Endodermal cell (in vitro differentiated cells): ENCODE measurements at regions not wholly inside any gene's neighbourhood (a gene's known extent, or its start where the extent isn't known, plus 50 kb on each side); places are given as distances from the start of the nearest gene placed in this dataset.

ENCODE experiments used
- DNase-seq: peaks from one replicate; pipeline ENCODE4 v3.0.0-alpha.2; 2017
- H3K27ac ChIP-seq: 2 replicates; pipeline ENCODE4 v1.5.1; 2013; ENCODE audit warnings: mild to moderate bottlenecking, low read depth, low read length, moderate library complexity
- H3K27me3 ChIP-seq: 2 replicates; pipeline ENCODE4 v1.6.1; 2013; ENCODE audit warnings: mild to moderate bottlenecking, low read length, moderate library complexity; ENCODE audit not compliant: insufficient read depth, control insufficient read depth, poor library complexity, severe bottlenecking
- H3K36me3 ChIP-seq: 2 replicates; pipeline ENCODE4 v1.7.0; 2013; ENCODE audit warnings: mild to moderate bottlenecking, low read length, moderate library complexity; ENCODE audit not compliant: control insufficient read depth, insufficient read depth
- H3K4me1 ChIP-seq: one replicate; pipeline ENCODE4 v1.7.0; 2013; ENCODE audit warnings: low read length; ENCODE audit not compliant: control insufficient read depth, insufficient read depth
- H3K4me3 ChIP-seq: 2 replicates; pipeline ENCODE4 v1.5.1; 2013; ENCODE audit warnings: mild to moderate bottlenecking, low read length, moderate library complexity
- H3K9ac ChIP-seq: 2 replicates; pipeline ENCODE4 v1.6.1; 2013; ENCODE audit warnings: mild to moderate bottlenecking, low read length, moderate library complexity; ENCODE audit not compliant: poor library complexity, severe bottlenecking; ENCODE audit errors: extremely low read depth
- H3K9me3 ChIP-seq: 2 replicates; pipeline ENCODE4 v1.6.1; 2013; ENCODE audit warnings: mild to moderate bottlenecking, low read length, moderate library complexity; ENCODE audit not compliant: control insufficient read depth
- H3K27ac Mint-ChIP-seq: 2 replicates; pipeline ENCODE4 v1.8.0; 2020; ENCODE audit warnings: mixed read lengths
- H3K27me3 Mint-ChIP-seq: 2 replicates; pipeline ENCODE4 v1.8.0; 2021; ENCODE audit warnings: mild to moderate bottlenecking, mixed read lengths; ENCODE audit not compliant: insufficient read depth
- H3K36me3 Mint-ChIP-seq: 2 replicates; pipeline ENCODE4 v1.8.0; 2020; ENCODE audit warnings: low read depth, mixed read lengths
- H3K4me1 Mint-ChIP-seq: 2 replicates; pipeline ENCODE4 v1.8.0; 2020; ENCODE audit warnings: mixed read lengths
- H3K4me3 Mint-ChIP-seq: 2 replicates; pipeline ENCODE4 v1.8.0; 2020; ENCODE audit warnings: mild to moderate bottlenecking, moderate library complexity, mixed read lengths
- H3K9me3 Mint-ChIP-seq: 2 replicates; pipeline ENCODE4 v1.8.0; 2020; ENCODE audit warnings: mild to moderate bottlenecking, mixed read lengths
- CTCF ChIP-seq: fragments of 200-600 bp; sonication (generic); conservative IDR thresholded peaks from 2 replicates; pipeline ENCODE4 v1.5.0; 2021; ENCODE audit warnings: antibody characterized with exemption, mild to moderate bottlenecking
- WGBS, 2 experiments: methylation state at CpG; one replicate each; pipeline versions ENCODE4 v1.1.5 to v1.1.7; 2013; ENCODE audit warnings: missing lambda C conversion rate in 2 of 2, mixed read lengths in 1 of 2; ENCODE audit not compliant: insufficient coverage in 1 of 2, insufficient read length in 1 of 2; 5-methylcytosine and 5-hydroxymethylcytosine counted together

GRCh38 chr15:78695046-78695671, 54.1 kb upstream of the CHRNB4 start:
- Mint-ChIP-seq H3K27ac (no peak overlapping the region), H3K4me3 (no peak overlapping the region), H3K27me3 (no peaks in the 10 kb centered on the region), H3K9me3 (no peaks in the 10 kb centered on the region), H3K4me1 (peaks cover 18% of the 10 kb centered on the region), H3K36me3 (no peaks in the 10 kb centered on the region)
- DNase-seq: no peak
- Histone ChIP-seq H3K4me1 (no peaks in the 10 kb centered on the region), H3K27ac (no peak overlapping the region), H3K27me3 (no peaks in the 10 kb centered on the region), H3K36me3 (no peaks in the 10 kb centered on the region), H3K9me3 (no peaks in the 10 kb centered on the region), H3K9ac (no peak overlapping the region), H3K4me3 (no peak overlapping the region)
- no peak for TF ChIP-seq CTCF

- Mint-ChIP-seq H3K9me3 (no peaks in the 10 kb centered on the region), H3K4me3 (no peak overlapping the region), H3K4me1 (peaks cover 18% of the 10 kb centered on the region), H3K27me3 (no peaks in the 10 kb centered on the region), H3K36me3 (no peaks in the 10 kb centered on the region), H3K27ac (no peak overlapping the region)
- Histone ChIP-seq H3K4me3 (no peak overlapping the region), H3K27ac (no peak overlapping the region), H3K4me1 (no peaks in the 10 kb centered on the region), H3K9me3 (no peaks in the 10 kb centered on the region), H3K27me3 (no peaks in the 10 kb centered on the region), H3K36me3 (no peaks in the 10 kb centered on the region), H3K9ac (no peak overlapping the region)
- DNase-seq: no peak
- TF ChIP-seq CTCF: no peak
- 82% methylated on average over 3 of the region's 3 CpGs; no CpG with 5 or more reads in 1 of the 2 experiments for WGBS, 2 experiments
Observed at GRCh38 chr15:78691851-78692421, 50.9 kb upstream of the CHRNB4 start.

GRCh38 chr15:78691167-78691850, 50.3 kb upstream of the CHRNB4 start:
- Histone ChIP-seq H3K4me3 (no peak overlapping the region), H3K27me3 (no peaks in the 10 kb centered on the region), H3K9me3 (no peaks in the 10 kb centered on the region), H3K9ac (no peak overlapping the region), H3K27ac (no peak overlapping the region), H3K36me3 (no peaks in the 10 kb centered on the region), H3K4me1 (no peaks in the 10 kb centered on the region)
- H3K9me3 Mint-ChIP-seq: no peaks in the 10 kb centered on the region
- H3K27ac Mint-ChIP-seq: no peak overlapping the region
- WGBS, 2 experiments: 88 to 92% methylated on average over 4 to 9 of the region's 9 CpGs
- no peak for DNase-seq
- no peaks in the 10 kb centered on the region for H3K27me3 Mint-ChIP-seq
- peaks cover 18% of the 10 kb centered on the region for H3K4me1 Mint-ChIP-seq
- no peaks in the 10 kb centered on the region for H3K36me3 Mint-ChIP-seq
- H3K4me3 Mint-ChIP-seq: no peak overlapping the region
- TF ChIP-seq CTCF: no peak
